HG03064 (cell line): ENCODE measurements at regions not wholly inside any gene's neighbourhood (a gene's known extent, or its start where the extent isn't known, plus 50 kb on each side); places are given as distances from the start of the nearest gene placed in this dataset.

ENCODE experiments used
- ATAC-seq: cut with Tn5 transposase; IDR thresholded peaks from one replicate; pipeline ENCODE4 v1.9.1; 2021; ENCODE audit warnings: low read depth; ENCODE audit not compliant: unreplicated experiment

GRCh38 chr13:56907766-56908165 is 233.0 kb upstream of the PRR20A start:
- no peak for ATAC-seq

GRCh38 chr13:56909896-56910600 is 230.7 kb upstream of the PRR20A start:
- ATAC-seq = no peak

GRCh38 chr13:56917966-56918365 is 222.8 kb upstream of the PRR20A start:
- ATAC-seq = no peak

- ATAC-seq = no peak
Observed at GRCh38 chr13:56923626-56924140, 217.0 kb upstream of the PRR20A start.

- no peak for ATAC-seq
Observed at GRCh38 chr13:56924401-56924800, 216.3 kb upstream of the PRR20A start.

GRCh38 chr13:56932104-56932503 is 208.6 kb upstream of the PRR20A start:
- no peak for ATAC-seq

GRCh38 chr13:56953965-56954364 is 186.8 kb upstream of the PRR20A start:
- ATAC-seq = no peak

- ATAC-seq = no peak
Observed at GRCh38 chr13:56975647-56976046, 165.1 kb upstream of the PRR20A start.

- ATAC-seq = no peak
Observed at GRCh38 chr13:56980856-56981255, 159.9 kb upstream of the PRR20A start.

- ATAC-seq = no peak
Observed at GRCh38 chr13:56986121-56986520, 154.6 kb upstream of the PRR20A start.

- no peak for ATAC-seq
Observed at GRCh38 chr13:56988543-56988942, 152.2 kb upstream of the PRR20A start.

- ATAC-seq = no peak
Observed at GRCh38 chr13:57003682-57004081, 137.0 kb upstream of the PRR20A start.

- no peak for ATAC-seq
Observed at GRCh38 chr13:57017357-57017756, 123.4 kb upstream of the PRR20A start.

GRCh38 chr13:57018915-57019314 is 121.8 kb upstream of the PRR20A start:
- no peak for ATAC-seq

GRCh38 chr13:57030671-57031070 is 110.0 kb upstream of the PRR20A start:
- no peak for ATAC-seq

GRCh38 chr13:57036290-57036689 is 104.4 kb upstream of the PRR20A start:
- no peak for ATAC-seq

- no peak for ATAC-seq
Observed at GRCh38 chr13:57044910-57045309, 95.8 kb upstream of the PRR20A start.

GRCh38 chr13:57045826-57046546 is 94.7 kb upstream of the PRR20A start:
- ATAC-seq = no peak

GRCh38 chr13:57056601-57057180 is 84.0 kb upstream of the PRR20A start:
- no peak for ATAC-seq

- no peak for ATAC-seq
Observed at GRCh38 chr13:57063007-57063406, 77.7 kb upstream of the PRR20A start.

- ATAC-seq = no peak
Observed at GRCh38 chr13:57073983-57074382, 66.7 kb upstream of the PRR20A start.

- no peak for ATAC-seq
Observed at GRCh38 chr13:57075588-57075987, 65.1 kb upstream of the PRR20A start.
